Smooth muscle cell (in vitro differentiated cells): ENCODE measurements at regions not wholly inside any gene's neighbourhood (a gene's known extent, or its start where the extent isn't known, plus 50 kb on each side); places are given as distances from the start of the nearest gene placed in this dataset.

ENCODE experiments used
- DNase-seq: peaks from one replicate; lab custom pipeline; 2025; ENCODE audit not compliant: unreplicated experiment; lab: John Stamatoyannopoulos, UW
- H2AFZ ChIP-seq: fragments of 200-600 bp; sonication (generic); 2 replicates; pipeline ENCODE4 v1.6.0; 2016; ENCODE audit warnings: antibody characterized with exemption, low read depth, mild to moderate bottlenecking
- H3F3A ChIP-seq: fragments of 200-600 bp; sonication (generic); 2 replicates; pipeline ENCODE4 v1.6.0; 2017; ENCODE audit warnings: antibody characterized with exemption, low read depth
- H3K27ac ChIP-seq: fragments of 200-600 bp; sonication (generic); 2 replicates; pipeline ENCODE4 v1.5.1; 2016; ENCODE audit warnings: low read depth, mild to moderate bottlenecking
- H3K27me3 ChIP-seq: fragments of 200-600 bp; sonication (generic); 2 replicates; pipeline ENCODE4 v1.6.1; 2016; ENCODE audit warnings: low read depth, mild to moderate bottlenecking
- H3K36me3 ChIP-seq: fragments of 200-600 bp; sonication (generic); 2 replicates; pipeline ENCODE4 v1.5.1; 2016; ENCODE audit warnings: low read depth
- H3K4me1 ChIP-seq: fragments of 200-600 bp; sonication (generic); 2 replicates; pipeline ENCODE4 v1.5.1; 2016; ENCODE audit warnings: low read depth
- H3K4me2 ChIP-seq: fragments of 200-600 bp; sonication (generic); 2 replicates; pipeline ENCODE4 v1.6.0; 2016; ENCODE audit warnings: mild to moderate bottlenecking
- H3K4me3 ChIP-seq: fragments of 200-600 bp; sonication (generic); 2 replicates; pipeline ENCODE4 v1.5.1; 2016; ENCODE audit warnings: mild to moderate bottlenecking
- H3K79me2 ChIP-seq: fragments of 200-600 bp; sonication (generic); 2 replicates; pipeline ENCODE4 v1.6.0; 2016; ENCODE audit warnings: low read depth, mild to moderate bottlenecking
- H3K9ac ChIP-seq: fragments of 200-600 bp; sonication (generic); 2 replicates; pipeline ENCODE4 v1.6.0; 2016; ENCODE audit warnings: low read depth
- H3K9me3 ChIP-seq: fragments of 200-600 bp; sonication (generic); replicated peaks from 2 replicates; pipeline ENCODE4 v1.5.1; 2016; ENCODE audit warnings: low read depth
- H4K20me1 ChIP-seq: fragments of 200-600 bp; sonication (generic); 2 replicates; pipeline ENCODE4 v1.6.0; 2016; ENCODE audit warnings: low read depth
- CTCF ChIP-seq: fragments of 200-600 bp; sonication (generic); IDR thresholded peaks from 2 replicates; pipeline ENCODE4 v1.5.1; 2017; ENCODE audit warnings: borderline replicate concordance, mild to moderate bottlenecking, antibody characterized with exemption; ENCODE audit not compliant: insufficient read depth, poor library complexity, severe bottlenecking
- WGBS: methylation state at CpG from one replicate; pipeline ENCODE4 v1.1.7; 2016; ENCODE audit warnings: low lambda C conversion rate; 5-methylcytosine and 5-hydroxymethylcytosine counted together

DNA sequence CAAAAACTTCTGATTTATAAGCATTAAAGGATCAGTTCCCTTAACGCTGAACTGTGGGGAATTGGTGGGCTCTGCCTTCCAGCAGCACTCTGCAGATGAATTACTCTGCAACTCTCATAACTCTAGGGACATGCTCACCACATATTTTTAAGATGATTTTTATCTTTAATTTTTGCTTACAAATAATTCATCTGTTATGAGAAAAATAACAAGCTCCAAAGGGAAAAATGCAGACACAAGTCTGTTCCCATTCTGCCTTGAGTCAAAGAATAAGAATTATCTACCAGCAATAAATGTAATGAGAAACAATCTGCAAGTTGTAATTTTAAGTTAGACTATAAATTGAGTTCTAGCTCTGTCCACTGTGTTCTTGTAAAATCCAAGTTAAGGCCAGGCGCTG, 133.1 kb upstream of the MDM1 start:
- Histone ChIP-seq H3K4me2 (no peak overlapping the region), H3K27ac (no peak overlapping the region), H3K9ac (no peak overlapping the region), H4K20me1 (no peaks in the 10 kb centered on the region), H3K79me2 (no peaks in the 10 kb centered on the region), H3K9me3 (no peaks in the 10 kb centered on the region), H3K27me3 (no peaks in the 10 kb centered on the region), H3K4me3 (no peak overlapping the region), H3K36me3 (no peaks in the 10 kb centered on the region), H2AFZ (peak overlapping the region; percentile 47), H3F3A (no peaks in the 10 kb centered on the region), H3K4me1 (no peaks in the 10 kb centered on the region)
- 42% methylated on average over 2 of the region's 2 CpGs for WGBS
- no peak for TF ChIP-seq CTCF
- DNase-seq, result no peak

- no peaks in the 10 kb centered on the region for H3K36me3 ChIP-seq
- H3K9me3 ChIP-seq, result no peaks in the 10 kb centered on the region
- no peaks in the 10 kb centered on the region for H4K20me1 ChIP-seq
- H2AFZ ChIP-seq, result no peak overlapping the region
- H3F3A ChIP-seq, result no peaks in the 10 kb centered on the region
- no peak for TF ChIP-seq CTCF
- H3K79me2 ChIP-seq, result no peaks in the 10 kb centered on the region
- H3K27me3 ChIP-seq, result no peaks in the 10 kb centered on the region
- 94% methylated on average over 3 of the region's 3 CpGs for WGBS
- H3K27ac ChIP-seq, result no peak overlapping the region
- H3K4me2 ChIP-seq, result no peak overlapping the region
- no peak overlapping the region for H3K4me3 ChIP-seq
- H3K4me1 ChIP-seq, result no peaks in the 10 kb centered on the region
- H3K9ac ChIP-seq, result no peak overlapping the region
- no peak for DNase-seq
Measured at GRCh38 chr12:68467514-68467913, 135.4 kb upstream of the MDM1 start.

- Histone ChIP-seq H3K9me3 (no peaks in the 10 kb centered on the region), H3K4me2 (no peak overlapping the region), H3K4me1 (no peaks in the 10 kb centered on the region), H3K36me3 (no peaks in the 10 kb centered on the region), H2AFZ (no peak overlapping the region), H3K4me3 (no peak overlapping the region), H3K27me3 (no peaks in the 10 kb centered on the region), H4K20me1 (no peaks in the 10 kb centered on the region), H3F3A (no peaks in the 10 kb centered on the region), H3K9ac (no peak overlapping the region), H3K27ac (no peak overlapping the region), H3K79me2 (no peaks in the 10 kb centered on the region)
- no peak for TF ChIP-seq CTCF
- DNase-seq, result no peak
- 94% methylated on average over 2 of the region's 2 CpGs for WGBS
Measured at GRCh38 chr12:68468036-68468435, 135.9 kb upstream of the MDM1 start.

DNA sequence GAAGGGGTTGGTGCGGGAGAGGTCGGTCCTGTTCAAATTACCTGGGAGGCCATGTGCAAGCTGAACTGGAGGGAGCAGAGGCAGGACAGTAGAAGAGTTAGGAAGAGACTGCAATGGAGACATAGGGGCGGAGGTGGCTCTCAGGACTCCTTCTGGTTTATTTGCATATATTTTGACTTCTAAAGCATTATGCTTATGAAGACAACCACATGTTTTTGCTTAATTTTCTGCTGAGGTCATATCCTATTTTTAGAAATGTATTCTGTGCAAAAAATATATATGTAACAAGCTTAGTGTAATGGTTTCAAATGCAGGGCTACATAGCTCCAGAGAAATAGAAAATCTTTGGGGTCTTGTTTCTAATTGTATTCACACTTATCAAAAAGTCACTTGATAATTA, 137.0 kb upstream of the MDM1 start:
- DNase-seq, result no peak
- Histone ChIP-seq H2AFZ (no peak overlapping the region), H3K4me3 (no peak overlapping the region), H3K27me3 (no peaks in the 10 kb centered on the region), H3K4me1 (no peaks in the 10 kb centered on the region), H3K79me2 (no peaks in the 10 kb centered on the region), H3K27ac (no peak overlapping the region), H3K36me3 (no peaks in the 10 kb centered on the region), H4K20me1 (no peaks in the 10 kb centered on the region), H3F3A (no peaks in the 10 kb centered on the region), H3K9ac (no peak overlapping the region), H3K4me2 (no peak overlapping the region), H3K9me3 (no peaks in the 10 kb centered on the region)
- WGBS, result 98% methylated on average over 3 of the region's 3 CpGs
- no peak for TF ChIP-seq CTCF
